ENCODE measurements at regions not wholly inside any gene's neighbourhood (a gene's known extent, or its start where the extent isn't known, plus 50 kb on each side); places are given as distances from the start of the nearest gene placed in this dataset.

- H3K4me2 ChIP-seq = peak overlapping the region; percentile 1; the same call in 1 of the 2 replicates
- H4K20me1 ChIP-seq = no peaks in the 10 kb centered on the region
- no peaks in the 10 kb centered on the region for H3K36me3 ChIP-seq
- H3K27ac ChIP-seq = no peak overlapping the region
- H3K4me1 ChIP-seq = peaks cover 20% of the 10 kb centered on the region
- no peak overlapping the region for H3K9ac ChIP-seq
- no peak overlapping the region for H3K4me3 ChIP-seq
- no peaks in the 10 kb centered on the region for H3K27me3 ChIP-seq
- TF ChIP-seq Cebpa-rat (IDR thresholded peaks at IDR 0.05) = no peak
- H3K9me3 ChIP-seq = no peaks in the 10 kb centered on the region
Measured at GRCh38 chr9:95822583-95823431, 52.7 kb upstream of the ERCC6L2 start.

- Histone ChIP-seq H3K27ac (no peak overlapping the region), H3K9ac (no peak overlapping the region), H3K4me1 (peaks cover 20% of the 10 kb centered on the region), H3K4me3 (no peak overlapping the region), H3K9me3 (no peaks in the 10 kb centered on the region), H3K27me3 (no peaks in the 10 kb centered on the region), H3K4me2 (no peak overlapping the region), H3K36me3 (no peaks in the 10 kb centered on the region), H4K20me1 (no peaks in the 10 kb centered on the region)
- no peak for TF ChIP-seq Cebpa-rat (IDR thresholded peaks at IDR 0.05)
Measured at GRCh38 chr9:95822015-95822414, 53.5 kb upstream of the ERCC6L2 start.

GRCh38 chr9:95820074-95820473 is 55.4 kb upstream of the ERCC6L2 start:
- H3K9me3 ChIP-seq = no peaks in the 10 kb centered on the region
- H3K4me1 ChIP-seq = peaks cover 17% of the 10 kb centered on the region
- H3K27ac ChIP-seq = no peak overlapping the region
- no peak for TF ChIP-seq Cebpa-rat (IDR thresholded peaks at IDR 0.05)
- H3K4me3 ChIP-seq = no peak overlapping the region
- H3K4me2 ChIP-seq = no peak overlapping the region
- H4K20me1 ChIP-seq = no peaks in the 10 kb centered on the region
- no peaks in the 10 kb centered on the region for H3K36me3 ChIP-seq
- no peak overlapping the region for H3K9ac ChIP-seq
- no peaks in the 10 kb centered on the region for H3K27me3 ChIP-seq

GRCh38 chr9:95819636-95820035 is 55.9 kb upstream of the ERCC6L2 start:
- TF ChIP-seq Cebpa-rat (IDR thresholded peaks at IDR 0.05) = no peak
- Histone ChIP-seq H3K4me2 (no peak overlapping the region), H3K36me3 (no peaks in the 10 kb centered on the region), H3K27me3 (no peaks in the 10 kb centered on the region), H3K4me3 (no peak overlapping the region), H3K9me3 (no peaks in the 10 kb centered on the region), H3K9ac (no peak overlapping the region), H3K27ac (no peak overlapping the region), H3K4me1 (peaks cover 12% of the 10 kb centered on the region), H4K20me1 (no peaks in the 10 kb centered on the region)

GRCh38 chr9:95817205-95817604 is 58.3 kb upstream of the ERCC6L2 start:
- Histone ChIP-seq H3K9ac (no peak overlapping the region), H3K9me3 (no peaks in the 10 kb centered on the region), H3K27me3 (no peaks in the 10 kb centered on the region), H3K4me3 (no peak overlapping the region), H3K36me3 (0 out of 2 replicates have a peak, but pooled peaks cover 5% of the 10 kb centered on the region), H4K20me1 (no peaks in the 10 kb centered on the region), H3K27ac (no peak overlapping the region), H3K4me2 (no peak overlapping the region), H3K4me1 (no peaks in the 10 kb centered on the region)
- TF ChIP-seq Cebpa-rat (IDR thresholded peaks at IDR 0.05) = no peak

GRCh38 chr9:95816716-95817115 is 58.8 kb upstream of the ERCC6L2 start:
- H3K9me3 ChIP-seq = no peaks in the 10 kb centered on the region
- H3K27ac ChIP-seq = no peak overlapping the region
- H3K36me3 ChIP-seq = 0 out of 2 replicates have a peak, but pooled peaks cover 5% of the 10 kb centered on the region
- no peak overlapping the region for H3K4me2 ChIP-seq
- no peak for TF ChIP-seq Cebpa-rat (IDR thresholded peaks at IDR 0.05)
- no peak overlapping the region for H3K9ac ChIP-seq
- H3K27me3 ChIP-seq = 0 out of 2 replicates have a peak, but pooled peaks cover 3% of the 10 kb centered on the region
- H3K4me3 ChIP-seq = no peak overlapping the region
- H4K20me1 ChIP-seq = no peaks in the 10 kb centered on the region
- no peaks in the 10 kb centered on the region for H3K4me1 ChIP-seq

GRCh38 chr9:95815961-95816360 is 59.5 kb upstream of the ERCC6L2 start:
- H3K9ac ChIP-seq = no peak overlapping the region
- H3K4me3 ChIP-seq = no peak overlapping the region
- TF ChIP-seq Cebpa-rat (IDR thresholded peaks at IDR 0.05) = no peak
- 0 out of 2 replicates have a peak, but pooled peaks cover 5% of the 10 kb centered on the region for H3K36me3 ChIP-seq
- 0 out of 2 replicates have a peak, but pooled peaks cover 3% of the 10 kb centered on the region for H3K27me3 ChIP-seq
- no peaks in the 10 kb centered on the region for H3K4me1 ChIP-seq
- H4K20me1 ChIP-seq = no peaks in the 10 kb centered on the region
- no peak overlapping the region for H3K4me2 ChIP-seq
- H3K27ac ChIP-seq = no peak overlapping the region
- H3K9me3 ChIP-seq = no peaks in the 10 kb centered on the region

GRCh38 chr9:95815133-95815532 is 60.4 kb upstream of the ERCC6L2 start:
- no peak overlapping the region for H3K4me3 ChIP-seq
- no peaks in the 10 kb centered on the region for H4K20me1 ChIP-seq
- H3K36me3 ChIP-seq = 0 out of 2 replicates have a peak, but pooled peaks cover 5% of the 10 kb centered on the region
- no peak overlapping the region for H3K27ac ChIP-seq
- H3K4me2 ChIP-seq = no peak overlapping the region
- H3K9ac ChIP-seq = no peak overlapping the region
- H3K27me3 ChIP-seq = 0 out of 2 replicates have a peak, but pooled peaks cover 3% of the 10 kb centered on the region
- TF ChIP-seq Cebpa-rat (IDR thresholded peaks at IDR 0.05) = no peak
- no peaks in the 10 kb centered on the region for H3K4me1 ChIP-seq
- no peaks in the 10 kb centered on the region for H3K9me3 ChIP-seq

GRCh38 chr9:95813923-95814322 is 61.6 kb upstream of the ERCC6L2 start:
- 0 out of 2 replicates have a peak, but pooled peaks cover 5% of the 10 kb centered on the region for H3K36me3 ChIP-seq
- no peaks in the 10 kb centered on the region for H3K9me3 ChIP-seq
- H3K27me3 ChIP-seq = 0 out of 2 replicates have a peak, but pooled peaks cover 3% of the 10 kb centered on the region
- TF ChIP-seq Cebpa-rat (IDR thresholded peaks at IDR 0.05) = no peak
- H3K4me2 ChIP-seq = no peak overlapping the region
- H3K4me3 ChIP-seq = no peak overlapping the region
- no peaks in the 10 kb centered on the region for H3K4me1 ChIP-seq
- H3K9ac ChIP-seq = no peak overlapping the region
- no peaks in the 10 kb centered on the region for H4K20me1 ChIP-seq
- no peak overlapping the region for H3K27ac ChIP-seq

- Histone ChIP-seq H4K20me1 (no peaks in the 10 kb centered on the region), H3K27ac (no peak overlapping the region), H3K4me3 (no peak overlapping the region), H3K4me2 (no peak overlapping the region), H3K36me3 (0 out of 2 replicates have a peak, but pooled peaks cover 5% of the 10 kb centered on the region), H3K4me1 (peaks cover 11% of the 10 kb centered on the region), H3K9me3 (no peaks in the 10 kb centered on the region), H3K27me3 (0 out of 2 replicates have a peak, but pooled peaks cover 3% of the 10 kb centered on the region), H3K9ac (no peak overlapping the region)
- no peak for TF ChIP-seq Cebpa-rat (IDR thresholded peaks at IDR 0.05)
Measured at GRCh38 chr9:95810814-95811213, 64.7 kb upstream of the ERCC6L2 start.
